SU-DHL-6 (cell line): ENCODE measurements at regions not wholly inside any gene's neighbourhood (a gene's known extent, or its start where the extent isn't known, plus 50 kb on each side); places are given as distances from the start of the nearest gene placed in this dataset.

ENCODE experiments used
- H2AFZ ChIP-seq: fragments of 200-600 bp; sonication (generic); 2 replicates; pipeline ENCODE4 v1.6.1; 2014; ENCODE audit warnings: low read depth, mild to moderate bottlenecking, moderate library complexity, mixed read lengths, antibody characterized with exemption, low read length; ENCODE audit not compliant: severe bottlenecking
- H3F3A ChIP-seq: fragments of 200-600 bp; shearing (Covaris generic); 2 replicates; pipeline ENCODE4 v1.6.0; 2016; ENCODE audit warnings: antibody characterized with exemption, mild to moderate bottlenecking; ENCODE audit not compliant: insufficient read depth
- H3K27ac ChIP-seq: fragments of 200-600 bp; sonication (generic); 2 replicates; pipeline ENCODE4 v1.5.1; 2016; ENCODE audit warnings: low read depth, mild to moderate bottlenecking, low read length, moderate library complexity, mixed read lengths
- H3K27me3 ChIP-seq: fragments of 200-600 bp; sonication (generic), shearing (Covaris generic); 2 replicates; pipeline ENCODE4 v1.6.0; 2014; ENCODE audit warnings: mild to moderate bottlenecking, low read length
- H3K36me3 ChIP-seq: fragments of 200-600 bp; sonication (generic); 2 replicates; pipeline ENCODE4 v1.6.1; 2014; ENCODE audit warnings: mild to moderate bottlenecking, low read length, mixed read lengths
- H3K4me2 ChIP-seq: fragments of 300-600, 200-600 bp; shearing (Covaris generic), sonication (generic); 2 replicates; pipeline ENCODE4 v1.6.0; 2014; ENCODE audit warnings: low read length, low read depth, mild to moderate bottlenecking; ENCODE audit not compliant: poor library complexity, severe bottlenecking
- H3K4me3 ChIP-seq: fragments of 200-600 bp; sonication (generic); 2 replicates; pipeline ENCODE4 v1.5.1; 2014; ENCODE audit warnings: antibody characterized with exemption, low read length, mild to moderate bottlenecking, mixed read lengths; ENCODE audit not compliant: insufficient read depth, poor library complexity, severe bottlenecking
- H3K79me2 ChIP-seq: fragments of 200-600 bp; sonication (generic); 2 replicates; pipeline ENCODE4 v1.6.1; 2014; ENCODE audit warnings: mild to moderate bottlenecking, low read length, moderate library complexity; ENCODE audit not compliant: insufficient read depth
- H3K9ac ChIP-seq: fragments of 200-600 bp; sonication (generic); 2 replicates; pipeline ENCODE4 v1.7.0; 2014; ENCODE audit warnings: mild to moderate bottlenecking, low read length
- H3K9me2 ChIP-seq: fragments of 200-600 bp; sonication (generic); replicated peaks from 2 replicates; pipeline ENCODE4 v1.6.1; 2014; ENCODE audit warnings: low read length; ENCODE audit not compliant: insufficient read depth
- H3K9me3 ChIP-seq: fragments of 200-600 bp; sonication (generic); 2 replicates; pipeline ENCODE4 v1.6.1; 2014; ENCODE audit warnings: low read length, mixed read lengths; ENCODE audit not compliant: insufficient read depth
- H4K20me1 ChIP-seq: fragments of 200-600 bp; sonication (generic); 2 replicates; pipeline ENCODE4 v1.6.1; 2014; ENCODE audit warnings: low read depth, mild to moderate bottlenecking, antibody characterized with exemption, low read length, moderate library complexity, mixed read lengths
- CTCF ChIP-seq: fragments of 200-600 bp; sonication (generic); IDR thresholded peaks from one replicate; pipeline ENCODE4 v1.5.1; 2017; ENCODE audit warnings: antibody characterized with exemption, mild to moderate bottlenecking, low read length, moderate library complexity; ENCODE audit not compliant: insufficient read depth, poor library complexity, severe bottlenecking
- EZH2phosphoT487 ChIP-seq: fragments of 200-600 bp; sonication (generic), shearing (Covaris generic); conservative IDR thresholded peaks from 2 replicates; pipeline ENCODE4 v1.6.1; 2018; ENCODE audit warnings: mild to moderate bottlenecking, antibody characterized with exemption, low read length, moderate library complexity, mixed read lengths

- no peak overlapping the region for H3K27ac ChIP-seq
- no peaks in the 10 kb centered on the region for H3K9me3 ChIP-seq
- no peak for TF ChIP-seq EZH2phosphoT487
- TF ChIP-seq CTCF, result peak; percentile 16
- H3K27me3 ChIP-seq, result no peaks in the 10 kb centered on the region
- H3K4me2 ChIP-seq, result no peak overlapping the region
- H3F3A ChIP-seq, result no peaks in the 10 kb centered on the region
- no peak overlapping the region for H3K4me3 ChIP-seq
- H3K36me3 ChIP-seq, result no peaks in the 10 kb centered on the region
- H3K79me2 ChIP-seq, result no peaks in the 10 kb centered on the region
- H3K9ac ChIP-seq, result no peak overlapping the region
- no peak overlapping the region for H2AFZ ChIP-seq
- H4K20me1 ChIP-seq, result no peaks in the 10 kb centered on the region
- no peaks in the 10 kb centered on the region for H3K9me2 ChIP-seq
These were observed 744.7 kb downstream of the EPHA3 start for GRCh38 chr3:89851974-89852621.

- TF ChIP-seq CTCF (no peak), EZH2phosphoT487 (no peak)
- no peaks in the 10 kb centered on the region for H3K79me2 ChIP-seq
- H3K27ac ChIP-seq, result no peak overlapping the region
- no peak overlapping the region for H3K4me2 ChIP-seq
- H3K9ac ChIP-seq, result no peak overlapping the region
- H4K20me1 ChIP-seq, result no peaks in the 10 kb centered on the region
- H3F3A ChIP-seq, result no peaks in the 10 kb centered on the region
- H3K4me3 ChIP-seq, result no peak overlapping the region
- no peaks in the 10 kb centered on the region for H3K27me3 ChIP-seq
- H2AFZ ChIP-seq, result no peak overlapping the region
- no peaks in the 10 kb centered on the region for H3K36me3 ChIP-seq
- H3K9me3 ChIP-seq, result no peaks in the 10 kb centered on the region
- H3K9me2 ChIP-seq, result no peaks in the 10 kb centered on the region
These were observed 752.3 kb downstream of the EPHA3 start for GRCh38 chr3:89859757-89860156.

- Histone ChIP-seq H3K36me3 (no peaks in the 10 kb centered on the region), H3K9ac (no peak overlapping the region), H3K79me2 (no peaks in the 10 kb centered on the region), H3K4me3 (no peak overlapping the region), H3K9me2 (no peaks in the 10 kb centered on the region), H4K20me1 (no peaks in the 10 kb centered on the region), H3K27ac (no peak overlapping the region), H3K9me3 (no peaks in the 10 kb centered on the region), H3F3A (no peaks in the 10 kb centered on the region), H3K4me2 (no peak overlapping the region), H3K27me3 (no peaks in the 10 kb centered on the region), H2AFZ (no peak overlapping the region)
- TF ChIP-seq EZH2phosphoT487 (no peak), CTCF (no peak)
These were observed 759.9 kb downstream of the EPHA3 start for GRCh38 chr3:89867286-89867685.
